ENCODE measurements at regions not wholly inside any gene's neighbourhood (a gene's known extent, or its start where the extent isn't known, plus 50 kb on each side); places are given as distances from the start of the nearest gene placed in this dataset.

DNA sequence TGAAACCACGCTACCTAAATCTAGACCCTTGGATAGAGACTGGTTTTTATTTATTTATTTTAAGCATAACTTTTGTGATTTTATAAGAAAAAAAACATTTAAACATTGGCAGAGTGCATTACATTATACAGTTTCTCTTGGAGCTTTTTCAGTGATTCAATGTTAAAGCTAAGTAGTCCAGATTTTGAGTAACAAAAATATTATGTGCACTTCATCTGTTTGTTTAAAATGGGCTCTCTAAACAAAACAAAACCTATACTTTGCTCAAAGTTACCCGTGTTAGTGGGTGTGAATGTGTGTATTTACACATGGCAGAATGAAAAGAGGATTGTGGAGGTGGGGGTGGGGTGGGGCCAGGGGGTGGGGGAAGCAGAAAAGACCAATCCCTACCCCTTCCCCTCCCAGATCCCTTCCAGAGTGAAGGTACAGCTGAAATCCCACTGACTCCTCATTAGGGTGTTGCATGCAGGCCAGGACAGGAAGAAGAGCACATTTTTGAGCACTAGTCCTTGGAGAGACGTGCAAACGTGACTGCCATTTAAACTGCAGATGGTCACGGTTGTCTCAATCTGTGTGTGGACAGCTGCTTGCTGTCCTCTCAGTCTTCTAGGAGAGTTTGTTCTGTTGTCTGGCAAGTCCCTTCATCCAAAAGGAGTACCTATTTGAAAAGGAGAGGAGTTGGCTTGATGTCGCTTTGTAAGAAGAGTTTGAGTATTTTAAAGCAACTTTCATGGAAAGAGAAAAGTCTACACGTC is 303.0 kb downstream of the ICOS start:
- FAIRE-seq, result no peak

DNA sequence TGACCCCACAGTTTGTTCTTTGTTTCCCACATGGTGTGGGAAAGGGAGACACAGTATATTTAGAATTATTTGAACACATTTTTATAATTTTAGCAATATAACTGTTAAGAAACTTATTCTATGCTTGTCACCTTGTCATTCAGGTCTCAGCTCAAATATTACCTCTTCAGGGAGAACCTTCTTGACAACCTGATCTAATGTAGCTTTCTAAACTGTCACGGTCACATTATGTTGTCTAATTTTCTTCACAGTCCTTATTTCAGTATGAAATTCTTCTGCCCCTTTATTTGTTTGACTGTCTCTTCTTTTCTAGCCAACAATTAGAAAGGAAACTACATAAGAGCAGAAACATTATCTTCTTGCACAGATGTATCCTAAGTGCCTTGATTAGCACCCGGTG is 304.3 kb upstream of the PARD3B start:
- FAIRE-seq, result no peak

DNA sequence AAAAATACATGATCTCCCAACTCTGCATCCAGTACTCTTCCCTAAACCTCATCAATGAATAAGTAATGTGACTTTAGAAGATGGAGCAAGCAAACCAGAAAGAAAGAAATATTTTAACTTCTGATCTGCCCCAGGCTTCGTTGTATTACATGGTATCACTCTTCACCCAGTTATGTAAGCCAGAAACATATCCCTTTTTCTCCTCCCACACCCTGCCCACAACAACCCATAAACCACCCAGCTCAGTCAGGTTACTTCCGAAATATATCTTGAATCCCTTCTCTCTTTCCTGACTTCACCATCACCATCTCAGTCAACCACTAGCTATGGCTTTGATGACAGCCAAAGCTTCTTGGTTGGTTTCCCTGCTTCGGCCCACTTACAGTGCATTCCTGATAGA is 295.8 kb upstream of the PARD3B start:
- no peak for FAIRE-seq

DNA sequence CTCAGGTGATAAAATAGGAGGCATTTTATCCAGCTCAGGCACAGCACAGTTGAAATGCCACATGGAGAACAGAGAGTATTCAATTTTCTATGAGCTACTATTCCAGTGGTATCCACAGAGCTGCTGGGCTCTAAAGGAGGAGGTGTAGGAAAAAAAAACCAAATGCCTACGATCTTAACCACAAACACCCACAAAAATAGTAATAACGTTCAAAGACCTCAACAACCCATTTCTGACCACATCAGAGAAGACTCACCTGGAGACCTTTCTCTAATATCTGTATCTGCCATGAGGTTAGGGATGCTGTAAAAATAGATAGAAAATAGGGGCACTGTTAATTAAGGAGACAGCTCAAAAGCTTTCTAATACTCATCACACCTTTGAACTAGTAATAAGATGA is 294.6 kb upstream of the PARD3B start:
- FAIRE-seq, result no peak

DNA sequence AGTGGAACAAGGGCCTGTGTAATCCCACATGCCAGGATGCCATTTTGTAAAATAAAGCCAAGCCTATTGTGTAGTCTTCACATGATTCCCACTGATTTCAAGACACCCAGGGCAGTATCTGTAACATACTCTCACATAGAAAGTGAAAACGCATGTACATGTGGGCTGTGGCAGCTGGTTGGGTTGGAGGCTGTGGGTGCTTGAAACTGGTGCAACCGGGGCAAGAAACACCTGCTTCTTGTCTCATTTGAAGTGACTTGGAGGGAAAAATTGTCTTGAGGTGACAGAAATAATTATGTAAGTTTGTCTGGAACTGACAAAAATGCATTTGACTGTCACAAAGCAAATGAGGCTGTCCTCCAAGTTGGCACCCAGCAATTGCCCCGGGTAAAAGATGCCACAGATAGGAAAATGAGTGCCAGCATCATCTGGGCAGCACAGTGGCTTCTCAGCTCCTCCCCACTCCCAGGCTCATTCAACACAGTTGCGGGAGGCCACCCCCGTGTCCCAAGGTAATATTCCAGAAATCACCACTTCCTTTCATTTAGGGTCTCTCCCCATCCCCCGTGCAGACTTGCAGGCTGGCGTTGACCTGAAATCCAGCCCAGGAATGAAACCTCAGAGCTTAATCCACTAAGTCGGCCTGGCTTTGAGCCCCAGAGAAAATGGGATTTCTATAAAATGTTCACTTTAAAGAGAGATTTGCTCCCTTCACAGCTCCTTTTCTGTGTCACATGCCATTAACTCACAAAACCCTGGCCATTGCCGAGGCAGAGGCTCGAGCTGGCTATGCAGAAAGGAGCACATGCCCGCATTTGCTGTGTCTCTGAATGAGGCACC is 293.9 kb upstream of the PARD3B start:
- no peak for FAIRE-seq

DNA sequence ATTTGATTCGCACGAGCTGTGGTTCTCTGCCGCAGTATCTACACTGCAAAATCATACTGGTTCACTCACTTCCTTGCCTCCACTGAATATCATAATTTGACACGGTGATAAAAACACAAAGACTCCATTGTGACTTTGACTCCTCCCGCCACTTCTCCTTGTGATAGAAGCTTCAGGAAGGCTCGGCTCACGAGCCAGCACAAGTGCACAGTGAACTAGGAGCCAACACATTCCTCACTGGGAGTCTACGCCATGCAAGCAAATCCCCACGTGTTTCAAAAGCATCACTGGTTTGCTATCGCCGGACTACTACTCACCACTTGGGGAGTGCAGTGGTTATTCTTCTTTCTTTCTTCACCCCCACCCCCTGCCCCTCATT is 293.3 kb upstream of the PARD3B start:
- no peak for FAIRE-seq

DNA sequence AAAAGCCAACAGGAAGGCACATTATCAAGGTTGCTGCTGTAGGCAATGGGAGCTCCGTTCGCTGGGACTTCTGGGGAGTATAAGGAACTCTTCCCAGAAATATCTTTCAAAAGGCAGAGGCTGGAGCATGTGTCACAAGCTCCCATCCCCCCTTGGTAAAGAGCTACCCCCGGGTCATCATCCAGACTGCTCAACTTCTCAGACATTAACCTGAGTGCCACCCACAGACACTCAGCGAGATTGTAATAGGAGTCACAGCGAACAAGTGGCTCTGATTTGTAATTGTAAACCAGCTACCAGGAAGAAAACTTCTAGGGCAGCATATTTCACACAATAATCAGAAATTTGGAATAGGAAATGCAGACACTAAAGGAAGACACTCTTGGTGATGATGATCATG is 290.2 kb upstream of the PARD3B start:
- no peak for FAIRE-seq

- no peak for FAIRE-seq
Measured at GRCh38 chr2:204255526-204255925, 289.7 kb upstream of the PARD3B start.

DNA sequence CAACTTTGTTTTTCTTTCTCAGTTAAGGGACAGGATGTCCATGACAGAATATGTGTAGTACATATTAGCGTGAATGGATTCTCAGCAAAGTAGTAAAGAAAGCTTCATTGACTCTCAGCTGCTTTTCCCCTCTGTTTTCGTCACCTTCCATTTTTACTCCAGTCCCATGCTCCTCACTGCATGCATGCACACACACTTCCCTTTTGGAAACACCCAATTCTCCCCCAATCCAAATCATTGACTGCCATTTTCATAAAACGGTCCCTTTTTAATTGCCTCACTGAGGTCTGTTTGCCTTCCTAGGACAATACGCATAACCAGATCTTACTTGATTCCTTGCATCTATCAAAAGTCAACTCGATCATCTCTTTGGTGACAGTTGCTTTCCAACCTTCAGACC is 287.5 kb upstream of the PARD3B start:
- no peak for FAIRE-seq

GRCh38 chr2:204258890-204259289 is 286.4 kb upstream of the PARD3B start:
- FAIRE-seq, result no peak

GRCh38 chr2:204260162-204260877 is 285.0 kb upstream of the PARD3B start:
- no peak for FAIRE-seq

GRCh38 chr2:204260901-204261300 is 284.4 kb upstream of the PARD3B start:
- FAIRE-seq, result no peak

- no peak for FAIRE-seq
Measured at GRCh38 chr2:204261846-204262245, 283.4 kb upstream of the PARD3B start.

DNA sequence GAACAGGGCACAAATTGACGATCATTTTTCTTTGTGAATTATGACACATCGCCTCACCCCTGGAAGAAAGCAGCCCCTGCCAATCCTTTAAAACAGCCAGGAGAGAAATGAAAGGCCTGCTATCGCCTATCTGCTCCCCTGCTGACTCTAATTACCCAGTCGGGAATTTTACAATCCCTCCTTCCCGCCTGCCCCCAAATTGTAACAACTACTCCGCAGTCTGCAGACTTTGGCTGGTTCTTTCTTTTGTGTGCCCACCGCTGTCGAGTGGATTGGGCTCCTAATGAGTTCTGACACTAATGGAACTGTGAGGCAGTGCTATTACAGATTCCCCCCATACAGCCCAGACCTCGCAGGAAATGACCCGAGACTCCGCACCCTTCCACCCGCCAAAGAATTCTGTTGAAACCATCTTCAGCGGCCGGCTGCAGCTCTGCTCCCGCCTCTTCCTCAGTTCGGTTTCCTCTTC is 281.2 kb upstream of the PARD3B start:
- FAIRE-seq, result no peak

GRCh38 chr2:204264621-204265140 is 280.6 kb upstream of the PARD3B start:
- no peak for FAIRE-seq

- FAIRE-seq, result no peak
Measured at GRCh38 chr2:204265681-204266181, 279.5 kb upstream of the PARD3B start.

DNA sequence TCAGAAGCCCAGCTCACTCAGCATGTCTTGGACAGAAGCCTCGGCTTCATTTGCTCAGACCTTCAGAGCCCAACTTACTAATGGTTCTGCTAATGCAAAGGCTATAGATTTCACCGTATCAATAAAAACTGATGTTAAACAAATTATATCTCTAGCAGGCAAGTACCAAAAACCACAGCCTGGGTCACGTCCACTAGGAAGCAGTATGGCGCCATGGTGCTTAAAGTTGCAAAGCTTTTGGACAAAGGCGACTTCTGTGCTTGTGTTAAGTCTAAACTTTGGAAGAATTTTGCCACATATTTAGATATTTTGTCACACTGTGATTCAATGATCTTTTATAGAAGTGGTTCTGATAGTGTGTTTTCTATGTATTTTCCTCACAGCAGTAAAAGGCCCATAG is 276.8 kb upstream of the PARD3B start:
- no peak for FAIRE-seq

- FAIRE-seq, result no peak
Measured at GRCh38 chr2:204268971-204269370, 276.3 kb upstream of the PARD3B start.

GRCh38 chr2:204272089-204272488 is 273.2 kb upstream of the PARD3B start:
- FAIRE-seq, result no peak

DNA sequence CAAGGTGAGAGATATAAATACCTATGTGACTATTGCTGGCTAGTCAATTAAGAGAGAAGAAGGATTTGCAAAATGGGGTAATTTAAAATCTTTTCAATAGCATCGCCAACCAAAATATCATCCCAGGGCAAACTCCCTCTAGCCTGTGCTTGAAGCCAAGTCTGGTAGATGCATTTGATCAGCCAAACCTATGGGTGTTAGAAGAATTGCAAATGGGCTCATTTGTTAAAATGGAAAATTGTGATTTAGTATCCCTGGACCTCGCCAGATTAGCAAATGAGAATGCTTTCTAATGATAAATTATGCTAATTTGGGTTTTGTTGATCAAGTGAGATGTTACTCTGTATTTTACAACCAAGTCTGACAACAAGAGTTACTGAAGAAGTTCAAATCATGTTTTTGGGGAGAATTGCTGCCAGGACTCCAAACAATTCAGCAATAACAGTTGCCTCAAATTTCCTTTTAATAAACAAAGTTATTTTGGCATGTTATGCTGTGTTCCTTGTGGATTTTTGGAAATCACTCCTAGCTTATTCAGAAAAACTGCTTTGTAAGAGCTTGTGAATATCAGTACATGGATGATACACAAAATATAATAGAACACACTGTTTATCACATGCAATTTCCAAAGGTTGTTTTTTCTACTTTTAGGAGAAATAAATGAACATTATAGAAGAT is 272.5 kb upstream of the PARD3B start:
- FAIRE-seq, result no peak

DNA sequence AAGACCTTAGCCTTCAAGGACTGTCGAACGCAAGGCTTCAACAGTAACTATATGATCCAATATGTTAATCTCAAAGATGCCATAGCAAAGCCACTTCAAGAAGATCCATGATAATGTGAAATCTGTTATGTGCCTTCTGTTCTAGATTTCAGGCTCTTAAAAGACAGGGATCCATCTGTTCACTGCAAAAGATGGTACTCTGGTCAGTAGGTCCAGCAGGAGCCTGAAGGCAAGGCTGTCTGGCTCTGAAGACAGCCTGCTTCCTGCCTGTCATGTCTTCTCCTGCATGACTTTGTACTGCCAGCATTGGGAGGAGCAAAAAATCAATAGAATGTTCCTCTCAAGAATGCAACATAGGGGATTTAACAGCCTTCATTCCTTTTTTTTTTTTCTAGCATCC is 270.8 kb upstream of the PARD3B start:
- no peak for FAIRE-seq

DNA sequence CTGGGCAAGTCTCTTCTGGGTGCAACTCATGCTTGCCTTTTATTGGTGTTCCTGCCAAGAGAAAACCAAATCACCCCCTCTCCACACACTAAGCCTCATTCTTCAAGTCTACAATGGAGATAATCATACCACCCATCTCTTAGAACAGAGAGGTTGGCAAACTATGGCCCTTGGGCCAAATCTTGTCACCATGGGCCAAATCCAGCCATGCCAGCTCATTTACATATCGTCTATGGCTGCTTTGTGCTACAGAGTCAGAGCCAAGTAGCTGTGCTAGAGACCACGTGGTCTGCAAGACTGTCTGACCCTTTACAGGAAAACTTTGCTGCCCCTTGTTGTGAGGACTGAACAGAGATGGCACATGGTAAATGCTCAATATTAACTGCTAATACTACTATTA is 270.3 kb upstream of the PARD3B start:
- no peak for FAIRE-seq

GRCh38 chr2:204277226-204277625 is 268.0 kb upstream of the PARD3B start:
- no peak for FAIRE-seq

Measured in A204.1 (cell line).